ENCODE measurements at regions not wholly inside any gene's neighbourhood (a gene's known extent, or its start where the extent isn't known, plus 50 kb on each side); places are given as distances from the start of the nearest gene placed in this dataset.
"Not testable (repeated sequence)": the region's sequence is repeated elsewhere in the genome, so short reads cannot be mapped to it uniquely, and the experiment has no call there.

- DNase-seq (ENCODE audit: low spot score) = no peak
Measured at GRCh38 chr4:26206999-26207398, 113.8 kb upstream of the RBPJ start.

GRCh38 chr4:26207631-26208030 lies 113.2 kb upstream of the RBPJ start:
- DNase-seq (ENCODE audit: low spot score) = no peak

GRCh38 chr4:26208237-26208994 lies 112.4 kb upstream of the RBPJ start:
- DNase-seq (ENCODE audit: low spot score) = no peak

- DNase-seq (ENCODE audit: low spot score) = not testable (repeated sequence)
Measured at GRCh38 chr4:26209378-26209777, 111.4 kb upstream of the RBPJ start.

GRCh38 chr4:26212528-26212927 lies 108.3 kb upstream of the RBPJ start:
- DNase-seq (ENCODE audit: low spot score) = no peak

- no peak for DNase-seq (ENCODE audit: low spot score)
Measured at GRCh38 chr4:26213317-26213716, 107.5 kb upstream of the RBPJ start.

- DNase-seq (ENCODE audit: low spot score) = no peak
Measured at GRCh38 chr4:26214994-26215393, 105.8 kb upstream of the RBPJ start.

- no peak for DNase-seq (ENCODE audit: low spot score)
Measured at GRCh38 chr4:26215725-26216124, 105.1 kb upstream of the RBPJ start.

- DNase-seq (ENCODE audit: low spot score) = no peak
Measured at GRCh38 chr4:26217481-26217880, 103.3 kb upstream of the RBPJ start.

- DNase-seq (ENCODE audit: low spot score) = no peak
Measured at GRCh38 chr4:26217961-26218676, 102.7 kb upstream of the RBPJ start.

- DNase-seq (ENCODE audit: low spot score) = no peak
Measured at GRCh38 chr4:26218677-26219605, 101.9 kb upstream of the RBPJ start.

GRCh38 chr4:26220696-26221095 lies 100.1 kb upstream of the RBPJ start:
- DNase-seq (ENCODE audit: low spot score) = no peak

- DNase-seq (ENCODE audit: low spot score) = no peak
Measured at GRCh38 chr4:26223155-26223554, 97.7 kb upstream of the RBPJ start.

- no peak for DNase-seq (ENCODE audit: low spot score)
Measured at GRCh38 chr4:26226629-26227376, 94.0 kb upstream of the RBPJ start.

GRCh38 chr4:26227601-26228229 lies 93.1 kb upstream of the RBPJ start:
- no peak for DNase-seq (ENCODE audit: low spot score)

- DNase-seq (ENCODE audit: low spot score) = no peak
Measured at GRCh38 chr4:26228883-26229282, 91.9 kb upstream of the RBPJ start.

GRCh38 chr4:26229974-26230373 lies 90.8 kb upstream of the RBPJ start:
- DNase-seq (ENCODE audit: low spot score) = no peak

GRCh38 chr4:26233350-26233749 lies 87.5 kb upstream of the RBPJ start:
- DNase-seq (ENCODE audit: low spot score) = no peak

- DNase-seq (ENCODE audit: low spot score) = no peak
Measured at GRCh38 chr4:26235500-26235899, 85.3 kb upstream of the RBPJ start.

- no peak for DNase-seq (ENCODE audit: low spot score)
Measured at GRCh38 chr4:26237916-26238315, 82.9 kb upstream of the RBPJ start.

GRCh38 chr4:26238426-26238777 lies 82.4 kb upstream of the RBPJ start:
- DNase-seq (ENCODE audit: low spot score) = no peak

All from mesenteric fat pad (tissue), 1 donor.